ENCODE measurements at regions not wholly inside any gene's neighbourhood (a gene's known extent, or its start where the extent isn't known, plus 50 kb on each side); places are given as distances from the start of the nearest gene placed in this dataset.

GRCh38 chr13:26980099-26981031, 191.2 kb downstream of the USP12 start:
- no peak for TF ChIP-seq CTCF (IDR thresholded peaks at IDR 0.05)
- TF ChIP-seq POLR2A (IDR thresholded peaks at IDR 0.05) = no peak
- peaks cover 0 to 58% (median 7%) of the 10 kb centered on the region in 4 donors for H3K4me1 ChIP-seq
- H3K27ac ChIP-seq = no peak overlapping the region

GRCh38 chr13:26979334-26979733, 192.3 kb downstream of the USP12 start:
- peak in 1 of 3 donors; percentile 52 for DNase-seq
- Histone ChIP-seq H3K36me3 (no peaks in the 10 kb centered on the region), H3K4me1 (peaks cover 0 to 49% (median 3%) of the 10 kb centered on the region in 4 donors), H3K27me3 (no peaks in the 10 kb centered on the region), H3K27ac (no peak overlapping the region), H3K4me3 (no peak overlapping the region), H3K9me3 (no peaks in the 10 kb centered on the region)
- TF ChIP-seq CTCF (IDR thresholded peaks at IDR 0.05) (no peak), POLR2A (IDR thresholded peaks at IDR 0.05) (no peak)

More at GRCh38 chr13:26980099-26981031, 191.2 kb downstream of the USP12 start:
- H3K9me3 ChIP-seq = no peaks in the 10 kb centered on the region
- H3K36me3 ChIP-seq = no peaks in the 10 kb centered on the region
- no peak overlapping the region for H3K4me3 ChIP-seq
- H3K27me3 ChIP-seq = no peaks in the 10 kb centered on the region
- no peak for DNase-seq

DNA sequence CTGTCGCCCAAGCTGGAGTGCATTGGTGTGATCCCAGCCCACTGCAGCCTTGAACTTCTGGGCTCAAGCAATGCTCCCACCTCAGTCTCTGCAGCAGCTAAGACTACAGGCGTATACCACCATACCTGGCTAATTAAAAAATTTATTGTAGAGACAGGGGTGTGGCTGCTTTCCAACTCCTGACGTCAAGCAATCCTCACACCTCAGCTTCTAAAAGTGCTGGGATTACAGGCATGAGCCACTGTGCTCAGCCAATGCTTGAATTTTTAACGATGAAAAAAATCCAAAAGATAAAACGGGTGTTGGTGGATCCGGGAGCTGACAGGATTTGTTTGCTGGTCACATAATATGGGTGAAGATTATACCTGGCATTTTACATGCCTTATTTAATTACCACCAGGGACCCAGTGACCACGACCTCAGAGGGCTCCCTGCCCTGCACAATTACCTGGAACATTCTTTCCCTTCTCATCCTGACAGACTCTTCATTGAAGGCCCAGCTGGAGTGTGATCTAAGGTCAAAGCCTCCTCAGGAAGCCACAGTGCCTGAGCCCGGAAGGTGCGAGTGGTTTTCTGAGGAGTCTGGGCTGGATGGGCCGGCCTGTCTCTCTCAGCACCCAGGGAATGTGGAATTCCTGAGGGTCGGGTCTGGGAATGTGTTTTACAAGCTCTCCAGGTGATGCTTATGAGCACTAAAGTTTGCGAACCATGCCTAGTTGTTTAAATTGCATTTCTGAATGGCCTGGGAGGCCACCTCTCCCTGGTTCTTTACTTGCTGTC, 193.3 kb downstream of the USP12 start:
- DNase-seq = peak in 1 of 3 donors; percentile 18
- TF ChIP-seq POLR2A (IDR thresholded peaks at IDR 0.05) = no peak
- no peak for TF ChIP-seq CTCF (IDR thresholded peaks at IDR 0.05)
- no peaks in the 10 kb centered on the region for H3K27me3 ChIP-seq
- no peak overlapping the region for H3K27ac ChIP-seq
- H3K4me1 ChIP-seq = peaks cover 0 to 38% (median 1%) of the 10 kb centered on the region in 4 donors
- H3K36me3 ChIP-seq = no peaks in the 10 kb centered on the region
- no peak overlapping the region for H3K4me3 ChIP-seq
- no peaks in the 10 kb centered on the region for H3K9me3 ChIP-seq

DNA sequence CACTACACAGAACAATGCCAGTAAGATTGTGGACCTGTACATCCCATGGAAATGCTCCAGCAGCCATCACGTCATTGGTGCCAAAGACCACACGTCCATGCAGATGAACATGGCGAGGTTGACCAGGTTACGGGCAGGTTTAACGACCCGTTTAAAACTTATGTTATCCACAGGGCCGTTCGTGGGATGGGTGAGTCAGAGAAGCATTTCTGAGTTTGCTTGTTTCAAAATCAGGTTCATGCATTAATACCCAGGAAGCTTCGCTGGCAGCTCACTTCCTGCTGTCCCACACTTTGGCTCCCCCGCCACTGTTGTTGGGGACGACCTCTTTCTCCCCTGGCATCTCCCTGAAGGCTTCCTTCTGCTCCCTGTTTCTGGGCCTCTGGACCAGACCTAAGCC, 194.1 kb downstream of the USP12 start:
- TF ChIP-seq CTCF (IDR thresholded peaks at IDR 0.05) (no peak), POLR2A (IDR thresholded peaks at IDR 0.05) (no peak)
- no peak overlapping the region for H3K27ac ChIP-seq
- no peak for DNase-seq

GRCh38 chr13:26976313-26976712, 195.3 kb downstream of the USP12 start:
- DNase-seq = no peak
- Histone ChIP-seq H3K4me3 (no peak overlapping the region), H3K36me3 (no peaks in the 10 kb centered on the region), H3K27ac (no peak overlapping the region), H3K9me3 (no peaks in the 10 kb centered on the region), H3K27me3 (no peaks in the 10 kb centered on the region), H3K4me1 (peaks cover 0 to 35% (median 0%) of the 10 kb centered on the region in 4 donors)
- TF ChIP-seq CTCF (IDR thresholded peaks at IDR 0.05) (no peak), POLR2A (IDR thresholded peaks at IDR 0.05) (no peak)

More for the DNA sequence above, 194.1 kb downstream of the USP12 start:
- Histone ChIP-seq H3K4me3 (no peak overlapping the region), H3K9me3 (no peaks in the 10 kb centered on the region), H3K4me1 (peaks cover 0 to 35% (median under 1%) of the 10 kb centered on the region in 4 donors), H3K27me3 (no peaks in the 10 kb centered on the region), H3K36me3 (no peaks in the 10 kb centered on the region)

All from Peyer's patch (tissue), 4 donors.